SK-N-SH (cell line): ENCODE measurements at regions not wholly inside any gene's neighbourhood (a gene's known extent, or its start where the extent isn't known, plus 50 kb on each side); places are given as distances from the start of the nearest gene placed in this dataset.

ENCODE experiments used
- CTCF ChIA-PET: fragments of 300-600, 350-600 bp; formaldehyde crosslinking; extraction: SDS; loops from one replicate; lab custom pipeline; 2021; lab: Yijun Ruan, JAX
- POLR2A ChIA-PET: fragments of 350-600 bp; sonication (Branson Sonifier 250); formaldehyde crosslinking; extraction: SDS; loops from one replicate; lab custom pipeline; 2020; ENCODE audit warnings: antibody characterized with exemption, inconsistent platforms; lab: Yijun Ruan, JAX
- DNase-seq: peaks from one replicate; pipeline ENCODE4 v3.0.0; 2012
- H2AFZ ChIP-seq: fragments of 200-600 bp; sonication (generic); 2 replicates; pipeline ENCODE4 v1.8.1; 2016; ENCODE audit warnings: antibody characterized with exemption, mild to moderate bottlenecking, low read depth
- H3F3A ChIP-seq: fragments of 200-600 bp; sonication (generic); replicated peaks from 2 replicates; pipeline ENCODE3; 2016; ENCODE audit warnings: antibody characterized with exemption, mild to moderate bottlenecking; ENCODE audit not compliant: insufficient read depth
- H3K27ac ChIP-seq, 2 experiments: fragments of 200-500 bp in 1 of 2; fragments of 200-600 bp in 1 of 2; sonication (Bioruptor generic) in 1 of 2; sonication (generic), shearing (Covaris generic) in 1 of 2; 2 replicates each; pipeline versions ENCODE4 v1.5.1 to v1.6.1; 2014 to 2016; ENCODE audit warnings: low read depth in 2 of 2, inconsistent platforms in 1 of 2, low read length in 1 of 2, mild to moderate bottlenecking in 1 of 2, mixed read lengths in 1 of 2
- H3K27me3 ChIP-seq: fragments of 200-600 bp; sonication (generic), shearing (Covaris generic); 2 replicates; pipeline ENCODE4 v1.6.1; 2016; ENCODE audit warnings: mixed run types; ENCODE audit not compliant: insufficient read depth
- H3K36me3 ChIP-seq, 2 experiments: fragments of 200-500 bp in 1 of 2; fragments of 200-600 bp in 1 of 2; sonication (Bioruptor generic) in 1 of 2; sonication (generic) in 1 of 2; replicated peaks in 1 of 2; 2 replicates each; pipeline versions ENCODE3 to v1.5.1; 2014 to 2016; ENCODE audit warnings: low read length in 1 of 2, mild to moderate bottlenecking in 1 of 2; ENCODE audit not compliant: insufficient read depth in 2 of 2, control insufficient read depth in 1 of 2
- H3K4me1 ChIP-seq, 2 experiments: fragments of 200-500 bp in 1 of 2; fragments of 200-600 bp in 1 of 2; sonication (Bioruptor generic) in 1 of 2; sonication (generic), shearing (Covaris generic) in 1 of 2; 2 replicates each; pipeline versions ENCODE4 v1.5.1 to v1.6.1; 2014 to 2016; ENCODE audit warnings: low read depth in 1 of 2, low read length in 1 of 2, mixed run types in 1 of 2; ENCODE audit not compliant: insufficient read depth in 2 of 2, control insufficient read depth in 1 of 2
- H3K4me2 ChIP-seq: fragments of 200-600 bp; sonication (generic), shearing (Covaris generic); 2 replicates; pipeline ENCODE4 v1.6.1; 2017; ENCODE audit warnings: mixed run types
- H3K4me3 ChIP-seq, 2 experiments: fragments of 200-500 bp in 1 of 2; fragments of 200-600 bp in 1 of 2; sonication (Bioruptor generic) in 1 of 2; sonication (generic), shearing (Covaris generic) in 1 of 2; 2 replicates each; pipeline versions ENCODE4 v1.5.1 to v1.8.1; 2014 to 2016; ENCODE audit warnings: low read depth in 2 of 2, inconsistent platforms in 1 of 2, low read length in 1 of 2, mild to moderate bottlenecking in 1 of 2, mixed read lengths in 1 of 2, moderate library complexity in 1 of 2
- H3K79me2 ChIP-seq: fragments of 200-600 bp; sonication (generic); 2 replicates; pipeline ENCODE4 v1.8.1; 2017; ENCODE audit warnings: mild to moderate bottlenecking; ENCODE audit not compliant: insufficient read depth
- H3K9ac ChIP-seq: fragments of 200-600 bp; sonication (generic); 2 replicates; pipeline ENCODE4 v1.6.1; 2017; ENCODE audit warnings: mixed run types
- H3K9me2 ChIP-seq: fragments of 200-600 bp; sonication (generic); 2 replicates; pipeline ENCODE4 v1.6.1; 2017; ENCODE audit warnings: mixed run types
- H3K9me3 ChIP-seq: fragments of 200-600 bp; sonication (generic); 2 replicates; pipeline ENCODE4 v1.6.1; 2017; ENCODE audit warnings: mixed run types, mild to moderate bottlenecking, moderate library complexity
- H4K20me1 ChIP-seq: fragments of 200-600 bp; sonication (generic); 2 replicates; pipeline ENCODE4 v1.6.1; 2017; ENCODE audit warnings: mild to moderate bottlenecking, mixed run types; ENCODE audit not compliant: insufficient read depth
- ELF1 ChIP-seq: IDR thresholded peaks from 2 replicates; pipeline ENCODE4 v1.4.0; 2012
- EZH2phosphoT487 ChIP-seq: fragments of 200-600 bp; sonication (generic); IDR thresholded peaks from 2 replicates; pipeline ENCODE4 v1.6.1; 2017; ENCODE audit warnings: low read depth, mixed run types, mild to moderate bottlenecking, antibody characterized with exemption, moderate library complexity, borderline replicate concordance
- FOSL2 ChIP-seq: IDR thresholded peaks from 2 replicates; pipeline ENCODE4 v1.4.0; 2012; ENCODE audit warnings: low read depth, mild to moderate bottlenecking, moderate library complexity, borderline replicate concordance
- FOXJ3 ChIP-seq: sonication (generic); formaldehyde crosslinking; IDR thresholded peaks from 2 replicates; pipeline ENCODE4 v1.5.1; 2020; ENCODE audit warnings: mild to moderate bottlenecking, missing genetic modification reagents
- GABPA ChIP-seq: IDR thresholded peaks from 2 replicates; pipeline ENCODE4 v1.4.0; 2012; ENCODE audit warnings: low read depth, mild to moderate bottlenecking
- GATA2 ChIP-seq: sonication (generic); formaldehyde crosslinking; IDR thresholded peaks from 2 replicates; pipeline ENCODE4 v1.5.0; 2020; ENCODE audit warnings: mild to moderate bottlenecking, missing genetic modification reagents
- IRF3 ChIP-seq: fragments of 150-350 bp; IDR thresholded peaks from 2 replicates; pipeline ENCODE4 v1.6.1; 2016; ENCODE audit warnings: mild to moderate bottlenecking, low read depth, low read length
- JUND ChIP-seq: IDR thresholded peaks from 2 replicates; pipeline ENCODE4 v1.4.0; 2012
- MXI1 ChIP-seq: IDR thresholded peaks from 2 replicates; pipeline ENCODE4 v1.6.1; 2012; ENCODE audit warnings: mild to moderate bottlenecking, low read depth, low read length, improper control_type of control experiment
- NRF1 ChIP-seq: IDR thresholded peaks from 2 replicates; pipeline ENCODE4 v1.6.1; 2012; ENCODE audit warnings: low read depth, mild to moderate bottlenecking, low read length
- POLR2AphosphoS5 ChIP-seq: IDR thresholded peaks from 2 replicates; pipeline ENCODE4 v1.6.1; 2012; ENCODE audit warnings: low read depth, low read length
- RAD21 ChIP-seq: IDR thresholded peaks from 2 replicates; pipeline ENCODE4 v1.6.1; 2012; ENCODE audit warnings: mild to moderate bottlenecking, low read length
- REST ChIP-seq: IDR thresholded peaks from 2 replicates; pipeline ENCODE4 v1.6.1; 2012; ENCODE audit warnings: mild to moderate bottlenecking, low read depth, low read length, moderate library complexity
- RFX5 ChIP-seq: IDR thresholded peaks from 2 replicates; pipeline ENCODE4 v1.6.1; 2012; ENCODE audit warnings: mild to moderate bottlenecking, improper control_type of control experiment, low read length
- SIN3A ChIP-seq: IDR thresholded peaks from 2 replicates; pipeline ENCODE4 v1.6.1; 2012; ENCODE audit warnings: low read depth, mild to moderate bottlenecking, low read length, moderate library complexity, borderline replicate concordance
- TEAD4 ChIP-seq: IDR thresholded peaks from 2 replicates; pipeline ENCODE4 v1.4.0; 2012; ENCODE audit warnings: mild to moderate bottlenecking, borderline replicate concordance; ENCODE audit not compliant: insufficient read depth
- USF1 ChIP-seq: IDR thresholded peaks from 2 replicates; pipeline ENCODE4 v1.4.0; 2012; ENCODE audit warnings: low read depth, borderline replicate concordance
- USF2 ChIP-seq: fragments of 150-350 bp; IDR thresholded peaks from 2 replicates; pipeline ENCODE4 v1.6.1; 2017; ENCODE audit warnings: antibody characterized with exemption, low read length, low read depth, borderline replicate concordance
- ZBTB33 ChIP-seq: IDR thresholded peaks from 2 replicates; pipeline ENCODE4 v1.4.0; 2012; ENCODE audit warnings: low read depth, borderline replicate concordance
- WGBS: methylation state at CpG from one replicate; pipeline ENCODE4 v1.1.6; 2017; ENCODE audit warnings: low lambda C conversion rate; 5-methylcytosine and 5-hydroxymethylcytosine counted together

GRCh38 chr17:13865650-13866049 lies 203.7 kb upstream of the COX10 start:
- Histone ChIP-seq H3F3A (no peaks in the 10 kb centered on the region), H2AFZ (no peak overlapping the region), H3K4me3 (no peak overlapping the region), H3K36me3 (no peaks in the 10 kb centered on the region), H3K9ac (no peak overlapping the region), H3K9me2 (no peaks in the 10 kb centered on the region), H4K20me1 (no peaks in the 10 kb centered on the region), H3K27ac (no peak overlapping the region), H3K4me1 (no peaks in the 10 kb centered on the region), H3K79me2 (no peaks in the 10 kb centered on the region), H3K27me3 (no peaks in the 10 kb centered on the region; the same call in 1 of the 2 replicates), H3K9me3 (no peaks in the 10 kb centered on the region), H3K4me2 (no peak overlapping the region)
- DNase-seq: no peak
- TF ChIP-seq JUND (no peak), MXI1 (no peak), SIN3A (no peak), POLR2AphosphoS5 (no peak), REST (no peak)
- ChIA-PET POLR2A (no interaction called here), CTCF (interaction anchor here (0.7 to 1.3 kb wide), 2 partner anchors 11 to 12 kb away, joined by 3 read pairs; no protein-coding TSS in a partner anchor)
- WGBS: 40% methylated on average over 2 of the region's 2 CpGs

GRCh38 chr17:13869331-13869940 lies 199.9 kb upstream of the COX10 start:
- Histone ChIP-seq H3F3A (no peaks in the 10 kb centered on the region), H3K9me3 (no peaks in the 10 kb centered on the region), H2AFZ (no peak overlapping the region), H3K27ac (no peak overlapping the region), H3K36me3 (no peaks in the 10 kb centered on the region), H4K20me1 (no peaks in the 10 kb centered on the region), H3K9ac (no peak overlapping the region), H3K9me2 (no peaks in the 10 kb centered on the region), H3K4me3 (no peak overlapping the region), H3K79me2 (no peaks in the 10 kb centered on the region), H3K4me2 (no peak overlapping the region), H3K27me3 (no peaks in the 10 kb centered on the region; the same call in 1 of the 2 replicates), H3K4me1 (no peaks in the 10 kb centered on the region)
- WGBS: 42% methylated on average over 9 of the region's 9 CpGs
- ChIA-PET CTCF (no interaction called here), POLR2A (no interaction called here)
- DNase-seq: no peak
- TF ChIP-seq FOSL2: no peak
- TF ChIP-seq EZH2phosphoT487: no peak
- TF ChIP-seq USF2: no peak
- TF ChIP-seq USF1: no peak
- TF ChIP-seq IRF3: no peak
- TF ChIP-seq ZBTB33: no peak
- no peak for TF ChIP-seq GABPA
- TF ChIP-seq RFX5: no peak
- no peak for TF ChIP-seq GATA2 (CRISPR knock-in tag)
- no peak for TF ChIP-seq FOXJ3 (CRISPR knock-in tag)
- no peak for TF ChIP-seq RAD21
- TF ChIP-seq ELF1: no peak
- TF ChIP-seq TEAD4: no peak
- TF ChIP-seq NRF1: no peak
